IPS-20b (cell line): ENCODE measurements at regions not wholly inside any gene's neighbourhood (a gene's known extent, or its start where the extent isn't known, plus 50 kb on each side); places are given as distances from the start of the nearest gene placed in this dataset.

Experiments
- H3K27ac ChIP-seq: one replicate; pipeline ENCODE4 v1.5.1; 2013; ENCODE audit warnings: low read length
- H3K27me3 ChIP-seq: 2 replicates; pipeline ENCODE4 v1.6.1; 2013; ENCODE audit warnings: mild to moderate bottlenecking, low read length, inconsistent platforms; ENCODE audit not compliant: insufficient read depth
- H3K36me3 ChIP-seq: 2 replicates; pipeline ENCODE4 v1.6.1; 2013; ENCODE audit warnings: low read depth, mild to moderate bottlenecking, inconsistent platforms, low read length, moderate library complexity; ENCODE audit not compliant: insufficient read depth
- H3K4me1 ChIP-seq: 2 replicates; pipeline ENCODE4 v1.6.1; 2013; ENCODE audit warnings: mild to moderate bottlenecking, control low read depth, inconsistent platforms, low read length, moderate library complexity; ENCODE audit not compliant: insufficient read depth
- H3K4me3 ChIP-seq: 2 replicates; pipeline ENCODE4 v1.5.1; 2013; ENCODE audit warnings: mild to moderate bottlenecking, low read length, inconsistent platforms
- H3K9ac ChIP-seq: 2 replicates; pipeline ENCODE4 v1.6.1; 2013; ENCODE audit warnings: low read depth, mild to moderate bottlenecking, inconsistent platforms, low read length, moderate library complexity
- H3K9me3 ChIP-seq: 2 replicates; pipeline ENCODE4 v1.6.1; 2013; ENCODE audit warnings: mild to moderate bottlenecking, low read depth, low read length, inconsistent platforms; ENCODE audit not compliant: insufficient read depth

DNA sequence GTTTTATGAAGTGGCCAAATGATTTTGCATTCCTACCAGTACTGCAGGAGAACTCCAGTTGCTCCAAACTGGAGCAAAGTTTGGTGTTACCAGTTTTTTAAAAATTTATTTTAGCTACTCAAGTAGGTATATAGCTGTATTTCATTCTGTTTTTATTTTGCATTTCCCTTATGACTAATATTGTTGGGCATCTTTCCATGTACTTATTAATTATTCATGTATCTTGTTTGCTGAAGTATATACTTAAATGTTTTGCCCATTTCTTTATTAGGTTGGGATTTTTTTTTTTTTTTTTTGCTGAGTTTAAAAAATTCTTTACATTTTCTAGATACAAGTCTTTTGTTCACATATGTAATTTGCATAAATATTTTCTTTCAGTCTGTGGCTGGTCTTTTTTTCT is 386.6 kb upstream of the DAB2 start:
- Histone ChIP-seq H3K36me3 (no peaks in the 10 kb centered on the region), H3K9ac (no peak overlapping the region), H3K9me3 (no peaks in the 10 kb centered on the region), H3K4me3 (no peak overlapping the region), H3K27ac (no peak overlapping the region), H3K4me1 (no peaks in the 10 kb centered on the region; the same call in 1 of the 2 replicates), H3K27me3 (no peaks in the 10 kb centered on the region)

DNA sequence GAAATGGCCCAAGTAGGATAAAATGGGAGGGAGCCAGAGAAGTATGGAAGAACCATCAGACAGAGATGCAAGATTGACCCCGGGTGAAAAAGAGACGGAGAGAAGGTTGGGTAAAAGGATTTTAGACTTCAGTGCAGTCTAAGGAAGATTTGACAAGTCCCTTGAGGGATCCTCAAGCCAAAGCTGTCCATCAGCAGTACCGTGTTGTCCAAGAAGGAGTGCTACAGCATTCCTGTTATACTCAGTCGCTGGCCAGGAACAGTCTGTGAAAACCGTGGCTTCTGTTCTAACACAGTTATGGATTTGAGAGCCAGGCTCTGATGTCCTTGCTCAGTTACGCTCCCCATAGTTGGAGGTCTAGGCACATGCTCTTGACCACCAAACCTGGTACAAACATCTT is 383.9 kb upstream of the DAB2 start:
- no peak overlapping the region for H3K9ac ChIP-seq
- H3K4me3 ChIP-seq: no peak overlapping the region
- no peaks in the 10 kb centered on the region for H3K36me3 ChIP-seq
- H3K9me3 ChIP-seq: no peaks in the 10 kb centered on the region
- H3K27me3 ChIP-seq: no peaks in the 10 kb centered on the region
- H3K4me1 ChIP-seq: no peaks in the 10 kb centered on the region
- no peak overlapping the region for H3K27ac ChIP-seq

DNA sequence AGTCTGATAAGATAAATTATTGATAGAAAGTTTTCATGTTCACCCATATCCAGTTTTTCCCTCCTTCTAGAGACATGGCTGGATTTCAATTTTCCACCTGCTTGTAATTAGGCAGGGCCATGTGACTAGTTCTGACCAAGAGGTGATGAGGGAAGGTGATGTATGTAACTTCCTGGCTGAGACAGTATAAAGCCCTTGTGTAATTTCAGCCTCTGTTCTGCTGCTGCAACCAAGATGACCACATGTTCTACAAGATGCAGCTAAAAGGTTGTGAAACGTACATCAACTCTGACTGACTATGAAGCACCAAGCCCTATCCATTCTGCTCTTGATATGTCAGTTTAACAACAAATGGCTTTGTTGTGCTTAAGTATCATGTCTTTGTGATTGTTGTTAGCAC is 376.5 kb upstream of the DAB2 start:
- no peaks in the 10 kb centered on the region for H3K36me3 ChIP-seq
- peaks cover 10% of the 10 kb centered on the region; the same call in 1 of the 2 replicates for H3K4me1 ChIP-seq
- H3K9ac ChIP-seq: no peak overlapping the region
- no peaks in the 10 kb centered on the region for H3K27me3 ChIP-seq
- H3K9me3 ChIP-seq: no peaks in the 10 kb centered on the region
- H3K4me3 ChIP-seq: no peak overlapping the region
- H3K27ac ChIP-seq: no peak overlapping the region

DNA sequence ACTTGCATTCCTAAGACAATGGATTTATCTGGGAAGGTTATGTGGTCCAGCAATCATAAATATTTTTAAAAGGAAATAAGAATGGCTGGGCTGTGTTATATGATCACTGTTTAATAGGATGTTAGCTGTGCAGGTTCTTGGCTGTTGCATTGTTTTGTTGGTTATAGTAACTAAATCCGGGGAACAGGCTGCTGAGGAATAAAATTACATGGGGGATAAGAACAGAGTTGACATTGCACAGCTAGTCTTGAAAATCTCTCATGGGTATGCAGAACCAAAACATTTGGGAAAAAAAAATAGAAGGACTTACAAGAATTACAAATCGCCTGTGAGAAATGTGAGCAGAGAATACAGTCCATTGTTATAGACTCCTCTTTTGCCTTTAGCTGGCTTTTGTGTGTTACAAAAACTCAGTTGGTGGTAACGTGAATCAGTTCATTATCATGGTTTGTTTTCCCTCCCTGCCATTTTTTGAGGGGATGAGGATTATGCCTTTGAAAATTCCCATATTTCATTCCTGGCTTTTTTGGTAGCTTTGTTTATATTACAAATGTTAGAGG is 375.3 kb upstream of the DAB2 start:
- Histone ChIP-seq H3K27ac (no peak overlapping the region), H3K4me1 (peaks cover 10% of the 10 kb centered on the region; the same call in 1 of the 2 replicates), H3K27me3 (no peaks in the 10 kb centered on the region), H3K4me3 (no peak overlapping the region), H3K9me3 (no peaks in the 10 kb centered on the region), H3K36me3 (no peaks in the 10 kb centered on the region), H3K9ac (no peak overlapping the region)

DNA sequence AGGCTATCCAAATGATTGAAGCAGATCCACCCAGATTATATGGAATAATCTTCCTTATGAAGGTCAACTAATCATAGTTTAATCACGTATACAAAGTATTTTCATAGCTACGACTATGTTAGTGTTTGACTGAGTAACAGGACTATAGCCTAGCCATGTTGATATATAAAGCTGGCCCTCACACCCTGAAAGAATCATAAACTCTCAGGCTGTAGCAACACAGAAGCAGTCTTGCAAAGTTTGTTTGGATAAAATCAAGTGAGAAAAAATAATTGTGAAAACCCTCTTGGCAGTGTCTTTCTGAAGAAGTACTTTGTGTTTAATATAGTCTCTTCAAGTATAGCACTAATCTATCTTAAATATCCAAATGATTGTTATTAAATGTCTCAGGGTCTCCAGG is 374.5 kb upstream of the DAB2 start:
- H3K9ac ChIP-seq: no peak overlapping the region
- H3K4me1 ChIP-seq: peaks cover 10% of the 10 kb centered on the region; the same call in 1 of the 2 replicates
- no peak overlapping the region for H3K4me3 ChIP-seq
- H3K27me3 ChIP-seq: no peaks in the 10 kb centered on the region
- H3K36me3 ChIP-seq: no peaks in the 10 kb centered on the region
- H3K27ac ChIP-seq: no peak overlapping the region
- no peaks in the 10 kb centered on the region for H3K9me3 ChIP-seq

DNA sequence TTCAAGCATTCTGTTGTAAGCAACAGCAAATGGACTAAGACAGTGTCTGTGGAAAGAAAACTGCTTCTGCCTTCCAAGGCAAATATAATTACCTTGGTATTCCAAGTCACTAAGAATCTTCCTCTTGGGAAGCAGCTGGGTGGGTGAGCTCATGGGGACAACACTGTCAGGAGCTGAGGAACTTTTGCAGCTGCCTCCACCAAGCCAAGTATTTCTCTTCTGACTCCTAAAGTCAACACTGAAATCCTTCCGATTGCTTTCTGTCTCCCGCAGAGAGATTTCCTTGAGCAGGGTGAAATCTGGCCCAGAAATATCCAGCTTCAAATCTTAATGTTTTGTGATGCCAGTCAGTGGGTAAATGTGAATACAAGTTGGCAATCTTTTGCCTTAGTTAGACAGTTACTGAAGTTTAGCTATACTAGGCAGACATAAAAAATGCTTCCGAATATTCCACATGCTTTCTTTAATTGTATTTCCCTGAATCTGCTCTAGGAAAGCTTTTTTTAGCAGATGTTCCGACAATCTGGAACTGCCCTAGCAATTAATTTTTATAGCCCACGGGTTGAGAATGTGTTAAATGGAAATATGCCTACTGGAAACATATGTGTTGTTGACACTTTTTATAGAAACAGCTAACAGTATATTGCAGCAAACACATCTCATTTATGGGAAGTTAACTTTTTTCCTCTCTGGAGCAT is 369.9 kb upstream of the DAB2 start:
- H3K9me3 ChIP-seq: no peaks in the 10 kb centered on the region
- H3K36me3 ChIP-seq: no peaks in the 10 kb centered on the region
- H3K4me1 ChIP-seq: peaks cover 1% of the 10 kb centered on the region; the same call in 1 of the 2 replicates
- H3K27ac ChIP-seq: no peak overlapping the region
- H3K9ac ChIP-seq: no peak overlapping the region
- H3K27me3 ChIP-seq: no peaks in the 10 kb centered on the region
- no peak overlapping the region for H3K4me3 ChIP-seq

DNA sequence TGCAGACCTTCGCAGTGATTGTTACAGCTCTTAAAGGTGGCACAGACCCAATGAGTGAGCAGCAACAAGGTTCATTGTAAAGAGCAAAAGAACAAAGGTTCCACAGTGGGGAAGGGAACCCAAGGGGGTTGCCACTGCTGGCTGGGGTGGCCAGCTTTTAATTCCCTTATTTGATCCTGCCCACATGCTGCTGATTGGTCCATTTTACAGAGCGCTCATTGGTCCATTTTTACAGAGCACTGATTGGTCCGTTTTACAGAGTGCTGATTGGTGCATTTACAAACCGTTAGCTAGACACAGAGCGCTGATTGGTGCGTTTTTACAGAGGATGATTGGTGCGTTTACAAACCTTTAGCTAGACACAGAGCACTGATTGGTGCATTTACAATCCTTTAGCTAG is 360.6 kb upstream of the DAB2 start:
- Histone ChIP-seq H3K4me3 (no peak overlapping the region), H3K27ac (no peak overlapping the region), H3K27me3 (no peaks in the 10 kb centered on the region), H3K9ac (no peak overlapping the region), H3K36me3 (no peaks in the 10 kb centered on the region), H3K9me3 (no peaks in the 10 kb centered on the region; the same call in 1 of the 2 replicates), H3K4me1 (no peaks in the 10 kb centered on the region)

DNA sequence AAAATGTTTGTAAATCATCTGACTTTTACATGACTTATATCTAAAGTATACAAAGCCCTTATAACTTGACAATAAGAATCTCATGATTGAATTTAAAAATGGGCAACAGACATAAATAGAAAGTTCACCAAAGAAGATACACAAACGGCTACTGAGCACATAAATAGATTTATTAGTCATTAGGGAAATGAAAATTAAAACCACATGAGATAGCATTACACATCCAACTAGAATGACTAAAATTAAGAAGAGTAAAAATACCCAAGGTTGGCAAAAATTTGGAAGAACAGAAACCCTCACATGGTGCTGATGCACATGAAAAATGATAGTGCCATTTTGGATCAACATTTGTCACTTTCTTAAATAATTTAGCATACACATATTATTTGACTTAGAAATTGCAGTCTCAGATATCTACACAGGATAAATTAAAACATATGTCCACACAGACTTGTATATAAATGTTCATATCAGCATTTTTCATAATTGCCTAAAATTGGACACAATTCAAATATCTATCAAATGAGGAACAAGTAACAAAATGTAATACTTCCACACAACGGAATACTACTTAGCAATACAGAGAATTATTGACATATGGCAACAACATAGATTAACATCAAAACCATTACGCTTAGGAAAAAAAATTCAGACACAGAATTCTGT is 359.1 kb upstream of the DAB2 start:
- Histone ChIP-seq H3K27ac (no peak overlapping the region), H3K4me3 (no peak overlapping the region), H3K9me3 (no peaks in the 10 kb centered on the region; the same call in 1 of the 2 replicates), H3K27me3 (no peaks in the 10 kb centered on the region), H3K36me3 (no peaks in the 10 kb centered on the region), H3K4me1 (0 out of 2 replicates have a peak, but pooled peaks cover 7% of the 10 kb centered on the region), H3K9ac (no peak overlapping the region)

DNA sequence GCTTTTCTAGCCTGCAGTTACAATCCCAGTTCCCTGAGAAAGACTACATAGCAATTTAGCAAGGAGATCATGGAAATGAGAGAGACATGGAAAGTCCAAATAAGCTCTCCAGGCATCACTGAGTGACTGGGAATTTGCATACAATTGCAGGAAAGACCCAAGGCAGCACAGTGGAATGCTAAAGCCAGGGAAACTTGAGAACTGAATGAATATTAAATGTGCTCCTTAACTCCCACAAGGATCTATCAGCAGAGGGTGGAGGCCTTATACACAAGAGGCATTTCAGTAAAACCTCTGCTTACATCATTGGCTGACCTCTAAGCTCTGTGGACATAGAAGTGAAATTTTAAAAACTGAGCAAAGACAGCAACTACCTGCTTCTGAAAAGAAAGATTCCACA is 355.6 kb upstream of the DAB2 start:
- H3K9ac ChIP-seq: no peak overlapping the region
- H3K4me1 ChIP-seq: 0 out of 2 replicates have a peak, but pooled peaks cover 7% of the 10 kb centered on the region
- H3K9me3 ChIP-seq: no peaks in the 10 kb centered on the region
- H3K36me3 ChIP-seq: no peaks in the 10 kb centered on the region
- no peak overlapping the region for H3K4me3 ChIP-seq
- no peaks in the 10 kb centered on the region for H3K27me3 ChIP-seq
- no peak overlapping the region for H3K27ac ChIP-seq

DNA sequence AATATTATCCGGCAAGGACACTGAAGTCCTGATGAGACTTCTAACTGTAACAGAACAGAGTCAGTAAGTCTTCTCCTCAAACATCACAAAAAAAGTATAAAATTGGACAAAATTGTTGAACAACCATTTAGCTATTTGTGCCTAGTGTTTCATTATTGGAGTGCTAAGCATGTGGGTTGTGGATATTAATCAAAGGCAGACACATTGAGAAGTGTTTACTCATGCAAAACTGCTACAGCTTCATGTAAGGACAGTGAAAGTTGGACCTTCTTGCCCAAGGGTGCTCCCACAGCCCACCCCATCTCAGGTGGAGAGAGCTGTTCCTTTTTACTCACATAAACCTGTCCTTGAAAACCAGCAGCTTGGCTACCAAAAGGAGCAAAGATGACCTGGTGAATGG is 355.1 kb upstream of the DAB2 start:
- no peak overlapping the region for H3K27ac ChIP-seq
- no peaks in the 10 kb centered on the region for H3K27me3 ChIP-seq
- 0 out of 2 replicates have a peak, but pooled peaks cover 7% of the 10 kb centered on the region for H3K4me1 ChIP-seq
- H3K4me3 ChIP-seq: no peak overlapping the region
- no peaks in the 10 kb centered on the region for H3K36me3 ChIP-seq
- H3K9me3 ChIP-seq: no peaks in the 10 kb centered on the region
- H3K9ac ChIP-seq: no peak overlapping the region

DNA sequence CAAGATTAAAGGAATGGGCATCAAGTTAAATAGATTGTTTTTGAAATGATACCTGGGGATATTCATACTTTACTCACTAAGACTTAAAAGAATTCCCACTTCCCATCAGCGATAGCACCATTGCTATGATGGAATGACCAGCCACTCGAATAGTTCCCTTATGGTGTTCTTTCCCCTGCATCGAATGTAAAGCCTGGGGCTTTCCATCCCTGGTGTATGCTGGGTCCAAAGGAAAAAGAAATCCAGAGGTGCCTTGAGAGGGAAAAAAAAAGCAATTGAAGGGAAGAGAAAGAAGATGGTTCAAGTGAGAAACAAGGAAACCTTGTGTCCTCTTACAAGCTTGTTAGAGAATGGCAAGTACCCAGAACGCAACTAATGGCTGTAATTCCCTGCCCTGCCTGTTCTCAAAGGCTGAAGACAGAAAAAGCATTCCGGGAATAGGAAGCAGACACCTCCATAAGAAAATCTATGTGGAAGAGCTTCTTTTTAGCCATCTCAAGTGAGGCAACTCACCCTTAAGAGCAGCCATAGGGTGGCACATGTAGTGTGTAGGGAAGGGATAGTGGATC is 351.1 kb upstream of the DAB2 start:
- no peak overlapping the region for H3K9ac ChIP-seq
- no peaks in the 10 kb centered on the region for H3K9me3 ChIP-seq
- no peak overlapping the region for H3K27ac ChIP-seq
- no peaks in the 10 kb centered on the region for H3K27me3 ChIP-seq
- no peaks in the 10 kb centered on the region for H3K36me3 ChIP-seq
- H3K4me3 ChIP-seq: no peak overlapping the region
- H3K4me1 ChIP-seq: 0 out of 2 replicates have a peak, but pooled peaks cover 7% of the 10 kb centered on the region
